ENCODE measurements at regions not wholly inside any gene's neighbourhood (a gene's known extent, or its start where the extent isn't known, plus 50 kb on each side); places are given as distances from the start of the nearest gene placed in this dataset.

- Histone ChIP-seq H3K27ac (no peak overlapping the region), H3K4me1 (ENCODE audit: insufficient read depth) (no peaks in the 10 kb centered on the region), H3K9me2 (ENCODE audit: insufficient read depth) (no peaks in the 10 kb centered on the region), H3K27me3 (replicated peaks; ENCODE audit: insufficient read depth) (peaks cover 18% of the 10 kb centered on the region; the same call in 1 of the 2 replicates), H3K9me3 (ENCODE audit: low read depth) (no peaks in the 10 kb centered on the region), H3K36me3 (ENCODE audit: low read depth) (no peaks in the 10 kb centered on the region), H3F3A (ENCODE audit: insufficient read depth) (no peaks in the 10 kb centered on the region), H4K20me1 (ENCODE audit: insufficient read depth) (no peaks in the 10 kb centered on the region), H3K79me2 (ENCODE audit: insufficient read depth) (no peaks in the 10 kb centered on the region), H3K4me3 (no peak overlapping the region), H3K9ac (no peak overlapping the region), H2AFZ (no peak overlapping the region), H3K4me2 (ENCODE audit: unreplicated experiment) (no peak overlapping the region)
- DNase-seq, result no peak
- in situ Hi-C loops (cut with MboI), result loop anchor here (25.0 kb wide), 1 partner anchor 1656 kb away; no protein-coding TSS in a partner anchor
- TF ChIP-seq EZH2phosphoT487 (IDR thresholded peaks at IDR 0.05; ENCODE audit: insufficient read depth, low read depth) (no peak), EZH2 (IDR thresholded peaks at IDR 0.05; ENCODE audit: insufficient read depth, poor library complexity, severe bottlenecking) (no peak)
- WGBS, 2 experiments (ENCODE audit: low coverage in 1 of 2, low lambda C conversion rate in 2 of 2, missing lambda C conversion rate in 2 of 2), result 79 to 81% methylated on average over 6 of the region's 6 CpGs
Observed at GRCh38 chr22:48493733-48494132, 1333.9 kb downstream of the BRD1 start.

DNA sequence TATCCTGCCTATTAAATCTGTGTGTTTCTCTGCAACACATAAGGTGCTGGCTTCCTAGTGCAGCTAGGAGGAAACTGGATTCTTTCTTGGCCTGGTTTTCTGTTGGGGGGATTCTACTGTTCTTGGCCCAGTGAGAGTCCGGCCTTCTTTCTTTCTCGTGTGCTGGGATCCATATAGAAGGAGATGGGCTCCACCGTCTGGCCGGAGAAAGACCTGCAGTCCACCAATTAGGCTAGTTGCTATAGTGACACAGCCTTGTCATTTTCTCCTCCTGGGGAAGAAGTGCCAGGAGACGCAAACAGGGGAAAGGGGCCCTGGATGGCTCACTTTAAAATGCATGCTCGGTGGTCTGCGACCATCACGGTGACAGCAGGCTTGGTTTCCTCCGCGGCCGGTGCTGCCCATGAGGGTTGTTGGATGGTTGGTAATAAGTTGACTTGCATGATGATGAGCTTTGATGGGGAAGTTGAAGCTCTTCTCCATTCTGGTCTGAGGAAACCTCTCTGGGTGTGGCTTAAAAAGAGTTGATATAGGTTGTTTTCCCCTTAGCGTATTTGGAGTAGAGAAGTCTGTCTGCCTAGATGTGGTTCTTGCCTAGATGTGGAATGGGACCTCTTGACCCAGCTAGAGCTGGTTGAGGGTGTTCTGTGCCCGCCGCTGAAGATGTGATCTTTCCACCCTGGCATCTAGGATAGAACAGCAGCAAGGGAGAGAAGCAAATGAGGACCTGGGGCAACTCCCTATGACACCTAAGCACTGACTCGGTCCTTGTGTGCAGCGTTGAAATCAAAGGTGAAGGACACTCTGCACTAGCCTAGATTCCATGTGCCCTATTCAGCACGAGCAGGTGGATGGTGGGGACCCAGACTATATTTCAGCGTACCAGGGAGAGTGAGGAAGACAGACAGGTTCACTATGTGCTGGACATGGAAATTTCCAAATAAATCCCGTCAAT lies 1335.0 kb downstream of the BRD1 start:
- no peak for TF ChIP-seq EZH2 (IDR thresholded peaks at IDR 0.05; ENCODE audit: insufficient read depth, poor library complexity, severe bottlenecking)
- TF ChIP-seq EZH2phosphoT487 (IDR thresholded peaks at IDR 0.05; ENCODE audit: insufficient read depth, low read depth), result no peak
- DNase-seq, result peak; percentile 87
- Histone ChIP-seq H2AFZ (no peak overlapping the region), H4K20me1 (ENCODE audit: insufficient read depth) (no peaks in the 10 kb centered on the region), H3K79me2 (ENCODE audit: insufficient read depth) (no peaks in the 10 kb centered on the region), H3K9me2 (ENCODE audit: insufficient read depth) (no peaks in the 10 kb centered on the region), H3K4me1 (ENCODE audit: insufficient read depth) (no peaks in the 10 kb centered on the region), H3K27ac (no peak overlapping the region), H3K27me3 (replicated peaks; ENCODE audit: insufficient read depth) (peaks cover 24% of the 10 kb centered on the region; the same call in 1 of the 2 replicates), H3K9me3 (ENCODE audit: low read depth) (no peaks in the 10 kb centered on the region), H3K4me3 (no peak overlapping the region), H3K9ac (no peak overlapping the region), H3F3A (ENCODE audit: insufficient read depth) (no peaks in the 10 kb centered on the region), H3K36me3 (ENCODE audit: low read depth) (no peaks in the 10 kb centered on the region), H3K4me2 (ENCODE audit: unreplicated experiment) (no peak overlapping the region)
- 38% methylated on average over 19 of the region's 19 CpGs for WGBS, 2 experiments (ENCODE audit: low coverage in 1 of 2, low lambda C conversion rate in 2 of 2, missing lambda C conversion rate in 2 of 2)
- in situ Hi-C loops (cut with MboI), result loop anchor here (25.0 kb wide), 1 partner anchor 1655 kb away; no protein-coding TSS in a partner anchor

DNA sequence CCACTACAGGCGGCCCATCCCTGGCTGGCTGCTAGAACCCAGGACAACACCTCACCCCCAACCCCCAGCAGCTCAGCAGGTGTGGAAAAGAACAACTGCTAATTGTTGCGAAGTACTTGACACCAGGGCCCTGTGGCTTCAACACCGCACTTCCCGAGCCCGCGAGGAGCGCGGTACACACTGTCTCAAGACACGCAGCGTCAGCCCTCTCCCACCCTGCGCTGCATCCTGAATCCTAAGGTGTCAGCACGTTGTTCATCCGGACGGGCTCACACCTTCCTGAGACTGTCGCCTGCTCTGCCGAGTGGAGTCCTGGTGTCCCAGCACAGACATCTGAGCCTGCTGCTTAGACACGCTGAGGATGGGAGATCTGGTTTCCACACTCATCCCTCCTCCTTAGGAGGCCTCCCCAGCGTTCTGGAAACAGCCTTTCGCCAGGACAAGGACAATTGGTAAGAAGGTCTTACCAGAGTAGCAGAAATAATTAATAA lies 1336.2 kb downstream of the BRD1 start:
- no peaks in the 10 kb centered on the region for H3K9me2 ChIP-seq (ENCODE audit: insufficient read depth)

More for the DNA sequence above, 1336.2 kb downstream of the BRD1 start:
- Histone ChIP-seq H3K4me1 (ENCODE audit: insufficient read depth) (no peaks in the 10 kb centered on the region), H3K9me3 (ENCODE audit: low read depth) (no peaks in the 10 kb centered on the region), H3K27ac (no peak overlapping the region), H3K27me3 (replicated peaks; ENCODE audit: insufficient read depth) (peaks cover 24% of the 10 kb centered on the region; the same call in 1 of the 2 replicates), H2AFZ (no peak overlapping the region), H3K4me2 (ENCODE audit: unreplicated experiment) (no peak overlapping the region), H3F3A (ENCODE audit: insufficient read depth) (no peaks in the 10 kb centered on the region), H4K20me1 (ENCODE audit: insufficient read depth) (no peaks in the 10 kb centered on the region), H3K79me2 (ENCODE audit: insufficient read depth) (no peaks in the 10 kb centered on the region), H3K9ac (no peak overlapping the region), H3K4me3 (no peak overlapping the region), H3K36me3 (ENCODE audit: low read depth) (no peaks in the 10 kb centered on the region)
- in situ Hi-C loops (cut with MboI), result loop anchor here (25.0 kb wide), 1 partner anchor 1654 kb away; no protein-coding TSS in a partner anchor
- 9 to 10% methylated on average over 19 of the region's 19 CpGs for WGBS, 2 experiments (ENCODE audit: low coverage in 1 of 2, low lambda C conversion rate in 2 of 2, missing lambda C conversion rate in 2 of 2)
- TF ChIP-seq EZH2phosphoT487 (IDR thresholded peaks at IDR 0.05; ENCODE audit: insufficient read depth, low read depth) (no peak), EZH2 (IDR thresholded peaks at IDR 0.05; ENCODE audit: insufficient read depth, poor library complexity, severe bottlenecking) (no peak)
- peak; percentile 25 for DNase-seq
